ENCODE measurements at regions not wholly inside any gene's neighbourhood (a gene's known extent, or its start where the extent isn't known, plus 50 kb on each side); places are given as distances from the start of the nearest gene placed in this dataset.
A peak's percentile ranks its signal among the peaks of the same experiment; 100 is the strongest.

DNA sequence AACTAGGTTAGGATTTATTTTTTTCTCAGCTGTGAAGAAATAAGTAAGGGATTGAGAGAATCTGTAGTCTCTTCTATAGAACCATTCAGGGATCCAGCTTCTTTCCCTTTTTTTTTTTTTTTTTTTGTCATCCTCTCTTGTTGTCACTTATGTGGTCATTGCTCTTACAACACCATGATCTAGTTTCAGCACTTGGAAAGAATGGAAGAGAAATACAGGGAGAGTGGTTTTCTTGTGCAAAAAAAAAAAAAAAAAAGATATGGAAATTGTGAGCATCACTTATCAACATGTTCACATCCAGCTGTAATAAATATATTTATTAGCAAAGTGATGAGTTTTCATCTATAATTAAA is 599.3 kb downstream of the SLC6A15 start:
- Mint-ChIP-seq H3K4me1 (no peaks in the 10 kb centered on the region), H3K27me3 (ENCODE audit: low read depth) (no peaks in the 10 kb centered on the region)
- TF ChIP-seq, protein P1, sequence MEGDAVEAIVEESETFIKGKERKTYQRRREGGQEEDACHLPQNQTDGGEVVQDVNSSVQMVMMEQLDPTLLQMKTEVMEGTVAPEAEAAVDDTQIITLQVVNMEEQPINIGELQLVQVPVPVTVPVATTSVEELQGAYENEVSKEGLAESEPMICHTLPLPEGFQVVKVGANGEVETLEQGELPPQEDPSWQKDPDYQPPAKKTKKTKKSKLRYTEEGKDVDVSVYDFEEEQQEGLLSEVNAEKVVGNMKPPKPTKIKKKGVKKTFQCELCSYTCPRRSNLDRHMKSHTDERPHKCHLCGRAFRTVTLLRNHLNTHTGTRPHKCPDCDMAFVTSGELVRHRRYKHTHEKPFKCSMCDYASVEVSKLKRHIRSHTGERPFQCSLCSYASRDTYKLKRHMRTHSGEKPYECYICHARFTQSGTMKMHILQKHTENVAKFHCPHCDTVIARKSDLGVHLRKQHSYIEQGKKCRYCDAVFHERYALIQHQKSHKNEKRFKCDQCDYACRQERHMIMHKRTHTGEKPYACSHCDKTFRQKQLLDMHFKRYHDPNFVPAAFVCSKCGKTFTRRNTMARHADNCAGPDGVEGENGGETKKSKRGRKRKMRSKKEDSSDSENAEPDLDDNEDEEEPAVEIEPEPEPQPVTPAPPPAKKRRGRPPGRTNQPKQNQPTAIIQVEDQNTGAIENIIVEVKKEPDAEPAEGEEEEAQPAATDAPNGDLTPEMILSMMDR (IDR thresholded peaks at IDR 0.05; ENCODE audit: unreplicated experiment in 3 of 3): no peak

GRCh38 chr12:84308211-84308610 is 604.4 kb downstream of the SLC6A15 start:
- Mint-ChIP-seq H3K4me3 (no peak overlapping the region), H3K36me3 (ENCODE audit: low read depth) (no peaks in the 10 kb centered on the region)
- TF ChIP-seq, protein P1 (IDR thresholded peaks at IDR 0.05; ENCODE audit: unreplicated experiment in 3 of 3): no peak

More for the DNA sequence above, 599.3 kb downstream of the SLC6A15 start:
- peaks cover 2% of the 10 kb centered on the region for H3K9me3 Mint-ChIP-seq
- no peak overlapping the region for H3K27ac Mint-ChIP-seq
- no peak overlapping the region for H3K4me3 Mint-ChIP-seq
- no peaks in the 10 kb centered on the region for H3K36me3 Mint-ChIP-seq (ENCODE audit: low read depth)

GRCh38 chr12:84305144-84305543 is 607.5 kb downstream of the SLC6A15 start:
- no peaks in the 10 kb centered on the region for H3K27me3 Mint-ChIP-seq (ENCODE audit: low read depth)

More at GRCh38 chr12:84308211-84308610, 604.4 kb downstream of the SLC6A15 start:
- Mint-ChIP-seq H3K9me3 (peaks cover 2% of the 10 kb centered on the region), H3K4me1 (no peaks in the 10 kb centered on the region), H3K27me3 (ENCODE audit: low read depth) (no peaks in the 10 kb centered on the region), H3K27ac (no peak overlapping the region)

DNA sequence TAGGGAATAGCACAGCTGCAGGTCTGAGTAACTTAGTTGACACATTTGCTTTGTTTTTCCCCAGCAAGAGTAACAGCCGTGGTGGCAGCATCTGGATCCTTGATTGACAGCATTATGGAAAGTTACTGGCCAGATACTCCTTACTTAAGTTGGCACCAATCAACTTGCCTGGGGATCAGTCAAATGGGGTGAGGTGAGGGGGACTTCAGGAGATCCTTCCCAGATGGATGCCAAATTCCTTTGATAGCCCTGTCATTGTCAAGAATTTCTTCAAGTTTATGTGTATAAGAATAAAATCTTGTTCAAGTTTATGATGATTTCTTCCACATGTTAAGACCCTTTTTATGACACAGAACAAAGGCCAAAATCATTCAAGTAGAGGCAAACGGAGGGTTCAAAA is 618.4 kb downstream of the SLC6A15 start:
- Mint-ChIP-seq H3K36me3 (ENCODE audit: low read depth) (no peaks in the 10 kb centered on the region), H3K4me3 (no peak overlapping the region), H3K9me3 (peaks cover 15% of the 10 kb centered on the region), H3K27me3 (ENCODE audit: low read depth) (no peaks in the 10 kb centered on the region), H3K27ac (peak overlapping the region in 1 of 3 experiments; percentile 42), H3K4me1 (peaks cover 6% of the 10 kb centered on the region)
- TF ChIP-seq, protein P1 (IDR thresholded peaks at IDR 0.05; ENCODE audit: unreplicated experiment in 3 of 3): no peak

More at GRCh38 chr12:84305144-84305543, 607.5 kb downstream of the SLC6A15 start:
- Mint-ChIP-seq H3K4me1 (no peaks in the 10 kb centered on the region), H3K4me3 (no peak overlapping the region), H3K36me3 (ENCODE audit: low read depth) (no peaks in the 10 kb centered on the region), H3K27ac (no peak overlapping the region), H3K9me3 (no peaks in the 10 kb centered on the region)
- TF ChIP-seq, protein P1 (IDR thresholded peaks at IDR 0.05; ENCODE audit: unreplicated experiment in 3 of 3): no peak

GRCh38 chr12:84290168-84290567 is 622.4 kb downstream of the SLC6A15 start:
- H3K36me3 Mint-ChIP-seq (ENCODE audit: low read depth): no peaks in the 10 kb centered on the region
- H3K27me3 Mint-ChIP-seq (ENCODE audit: low read depth): no peaks in the 10 kb centered on the region

DNA sequence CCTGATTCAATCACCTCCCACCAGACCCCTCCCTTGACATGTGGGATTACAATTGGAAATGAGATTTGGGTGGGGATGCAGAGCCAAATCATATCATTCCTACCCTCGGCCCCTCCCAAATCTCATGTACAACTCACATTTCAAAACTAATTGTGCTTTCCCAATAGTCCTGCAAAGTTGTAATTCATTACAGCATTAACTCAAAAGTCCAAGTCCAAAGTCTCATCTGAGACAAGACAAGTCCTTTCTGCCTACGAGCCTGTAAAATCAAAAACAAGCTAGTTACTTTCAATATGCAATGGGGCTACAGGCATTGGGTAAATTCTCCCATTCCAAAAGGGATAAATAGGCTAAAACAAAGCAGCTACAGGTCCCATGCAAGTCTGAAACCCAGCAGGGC is 634.6 kb downstream of the SLC6A15 start:
- Mint-ChIP-seq H3K4me3 (no peak overlapping the region), H3K36me3 (ENCODE audit: low read depth) (no peaks in the 10 kb centered on the region), H3K27ac (no peak overlapping the region), H3K9me3 (peaks cover 4% of the 10 kb centered on the region), H3K27me3 (ENCODE audit: low read depth) (no peaks in the 10 kb centered on the region), H3K4me1 (peaks cover 14% of the 10 kb centered on the region)
- TF ChIP-seq, protein P1 (IDR thresholded peaks at IDR 0.05; ENCODE audit: unreplicated experiment in 3 of 3): no peak

More at GRCh38 chr12:84290168-84290567, 622.4 kb downstream of the SLC6A15 start:
- Mint-ChIP-seq H3K27ac (no peak overlapping the region), H3K4me1 (peaks cover 6% of the 10 kb centered on the region), H3K4me3 (no peak overlapping the region), H3K9me3 (no peaks in the 10 kb centered on the region)
- TF ChIP-seq, protein P1 (IDR thresholded peaks at IDR 0.05; ENCODE audit: unreplicated experiment in 3 of 3): no peak
